ENCODE measurements at regions not wholly inside any gene's neighbourhood (a gene's known extent, or its start where the extent isn't known, plus 50 kb on each side); places are given as distances from the start of the nearest gene placed in this dataset.

- BruUV-seq (replicated peaks): no TSS peak
- intact Hi-C loops (cut with micrococcal nuclease): no loop called here
- WGBS, 2 experiments (ENCODE audit: extremely low coverage in 2 of 2, insufficient read length in 1 of 2): no CpG with 5 or more reads among the region's 2 CpGs
- no peak overlapping the region for H3K4me2 ChIP-seq (ENCODE audit: low read depth, low read length)
- no peak overlapping the region for H3K9ac ChIP-seq (ENCODE audit: low read depth, low read length)
- H3K27me3 ChIP-seq (ENCODE audit: control insufficient read depth, insufficient read depth, low read length): no peaks in the 10 kb centered on the region
- H3K4me3 ChIP-seq (ENCODE audit: insufficient read depth, low read depth, low read length): no peak overlapping the region
- H3K56ac ChIP-seq (ENCODE audit: extremely low read depth, insufficient read depth, low read length): no peak overlapping the region
- no peak overlapping the region for H2AK5ac ChIP-seq (ENCODE audit: low read depth, low read length)
- no peaks in the 10 kb centered on the region for H3K9me3 ChIP-seq (ENCODE audit: control insufficient read depth, insufficient read depth, low read length)
- DNase-seq: no peak
- H3K14ac ChIP-seq (replicated peaks; ENCODE audit: low read depth, low read length): no peak overlapping the region
- no peak overlapping the region for H4K8ac ChIP-seq (ENCODE audit: low read depth in 2 of 2, low read length in 2 of 2)
- dilution Hi-C loops (cut with HindIII; ENCODE audit: low sequenced_read_pairs, unreplicated experiment): no loop called here
- no peak overlapping the region for H2BK120ac ChIP-seq (ENCODE audit: low read depth, low read length)
- ChIA-PET CTCF (no interaction called here), POLR2A (ENCODE audit: unreplicated experiment) (no interaction called here)
- H4K5ac ChIP-seq (ENCODE audit: low read depth, low read length): no peak overlapping the region
- no peak overlapping the region for H3K18ac ChIP-seq (ENCODE audit: low read depth, low read length)
- no peak overlapping the region for H2BK20ac ChIP-seq (ENCODE audit: low read depth, low read length)
- no peaks in the 10 kb centered on the region for H3K4me1 ChIP-seq (ENCODE audit: control insufficient read depth, insufficient read depth, low read length)
- H3K9me1 ChIP-seq (ENCODE audit: insufficient read depth, low read length): no peaks in the 10 kb centered on the region
- ATAC-seq (ENCODE audit: low read depth): no peak
- no peak overlapping the region for H2AFZ ChIP-seq (replicated peaks; ENCODE audit: low read length, poor library complexity)
- no peak overlapping the region for H4K91ac ChIP-seq (ENCODE audit: insufficient read depth, low read depth, low read length)
- H3K27ac ChIP-seq (ENCODE audit: insufficient read depth, low read length): no peak overlapping the region
- H2BK5ac ChIP-seq (ENCODE audit: low read depth, low read length, poor library complexity, severe bottlenecking): no peak overlapping the region
- no peak overlapping the region for H2BK15ac ChIP-seq (ENCODE audit: low read depth, low read length)
- H3K4ac ChIP-seq (ENCODE audit: low read depth, low read length): no peak overlapping the region
- in situ Hi-C loops (cut with MboI; ENCODE audit: low sequenced_read_pairs): no loop called here
- no peak overlapping the region for H3K23ac ChIP-seq (ENCODE audit: low read depth, low read length)
- no peaks in the 10 kb centered on the region for H3K36me3 ChIP-seq (ENCODE audit: control insufficient read depth, insufficient read depth, low read length)
- TF ChIP-seq MAZ (IDR thresholded peaks at IDR 0.05; ENCODE audit: borderline replicate concordance, low read depth, low read length): no peak
- TF ChIP-seq, protein P1, sequence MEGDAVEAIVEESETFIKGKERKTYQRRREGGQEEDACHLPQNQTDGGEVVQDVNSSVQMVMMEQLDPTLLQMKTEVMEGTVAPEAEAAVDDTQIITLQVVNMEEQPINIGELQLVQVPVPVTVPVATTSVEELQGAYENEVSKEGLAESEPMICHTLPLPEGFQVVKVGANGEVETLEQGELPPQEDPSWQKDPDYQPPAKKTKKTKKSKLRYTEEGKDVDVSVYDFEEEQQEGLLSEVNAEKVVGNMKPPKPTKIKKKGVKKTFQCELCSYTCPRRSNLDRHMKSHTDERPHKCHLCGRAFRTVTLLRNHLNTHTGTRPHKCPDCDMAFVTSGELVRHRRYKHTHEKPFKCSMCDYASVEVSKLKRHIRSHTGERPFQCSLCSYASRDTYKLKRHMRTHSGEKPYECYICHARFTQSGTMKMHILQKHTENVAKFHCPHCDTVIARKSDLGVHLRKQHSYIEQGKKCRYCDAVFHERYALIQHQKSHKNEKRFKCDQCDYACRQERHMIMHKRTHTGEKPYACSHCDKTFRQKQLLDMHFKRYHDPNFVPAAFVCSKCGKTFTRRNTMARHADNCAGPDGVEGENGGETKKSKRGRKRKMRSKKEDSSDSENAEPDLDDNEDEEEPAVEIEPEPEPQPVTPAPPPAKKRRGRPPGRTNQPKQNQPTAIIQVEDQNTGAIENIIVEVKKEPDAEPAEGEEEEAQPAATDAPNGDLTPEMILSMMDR (conservative IDR thresholded peaks at IDR 0.05; ENCODE audit: low read depth, low read length): no peak
- no peak for TF ChIP-seq NFE2L2 (IDR thresholded peaks at IDR 0.05; ENCODE audit: low read depth, low read length)
- TF ChIP-seq POLR2A (IDR thresholded peaks at IDR 0.05; ENCODE audit: low read depth, low read length): no peak
- TF ChIP-seq RCOR1 (IDR thresholded peaks at IDR 0.05; ENCODE audit: insufficient replicate concordance, low read length): no peak
- H3K79me1 ChIP-seq (ENCODE audit: low read depth in 1 of 2, low read length in 2 of 2): no peaks in the 10 kb centered on the region
- H2AK9ac ChIP-seq (replicated peaks; ENCODE audit: low read depth, low read length, poor library complexity): no peak overlapping the region
- no peaks in the 10 kb centered on the region for H4K20me1 ChIP-seq (ENCODE audit: insufficient read depth, low read length)
These were observed 75.4 kb upstream of the FSHB start for GRCh38 chr11:30155428-30155827.

Data from IMR-90 (cell line).